OCI-LY7 (cell line): ENCODE measurements at regions not wholly inside any gene's neighbourhood (a gene's known extent, or its start where the extent isn't known, plus 50 kb on each side); places are given as distances from the start of the nearest gene placed in this dataset.

Experiments
- EZH2phosphoT487 ChIP-seq: fragments of 200-600 bp; sonication (generic); IDR thresholded peaks from 2 replicates; pipeline ENCODE4 v1.6.1; 2018; ENCODE audit warnings: low read depth, borderline replicate concordance, mild to moderate bottlenecking, mixed run types, antibody characterized with exemption, low read length, moderate library complexity, mixed read lengths
- TF ChIP-seq, protein P1 (sequence below): fragments of 200-600 bp; sonication (generic); conservative IDR thresholded peaks from 2 replicates; pipeline ENCODE4 v1.5.1; 2014; ENCODE audit warnings: mild to moderate bottlenecking, antibody characterized with exemption, low read length, moderate library complexity, mixed read lengths

- TF ChIP-seq, protein P1, sequence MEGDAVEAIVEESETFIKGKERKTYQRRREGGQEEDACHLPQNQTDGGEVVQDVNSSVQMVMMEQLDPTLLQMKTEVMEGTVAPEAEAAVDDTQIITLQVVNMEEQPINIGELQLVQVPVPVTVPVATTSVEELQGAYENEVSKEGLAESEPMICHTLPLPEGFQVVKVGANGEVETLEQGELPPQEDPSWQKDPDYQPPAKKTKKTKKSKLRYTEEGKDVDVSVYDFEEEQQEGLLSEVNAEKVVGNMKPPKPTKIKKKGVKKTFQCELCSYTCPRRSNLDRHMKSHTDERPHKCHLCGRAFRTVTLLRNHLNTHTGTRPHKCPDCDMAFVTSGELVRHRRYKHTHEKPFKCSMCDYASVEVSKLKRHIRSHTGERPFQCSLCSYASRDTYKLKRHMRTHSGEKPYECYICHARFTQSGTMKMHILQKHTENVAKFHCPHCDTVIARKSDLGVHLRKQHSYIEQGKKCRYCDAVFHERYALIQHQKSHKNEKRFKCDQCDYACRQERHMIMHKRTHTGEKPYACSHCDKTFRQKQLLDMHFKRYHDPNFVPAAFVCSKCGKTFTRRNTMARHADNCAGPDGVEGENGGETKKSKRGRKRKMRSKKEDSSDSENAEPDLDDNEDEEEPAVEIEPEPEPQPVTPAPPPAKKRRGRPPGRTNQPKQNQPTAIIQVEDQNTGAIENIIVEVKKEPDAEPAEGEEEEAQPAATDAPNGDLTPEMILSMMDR = no peak
- no peak for TF ChIP-seq EZH2phosphoT487
These were observed 57.7 kb upstream of the SHB start for GRCh38 chr9:38126730-38127129.
